GM20000 (cell line): ENCODE measurements at regions not wholly inside any gene's neighbourhood (a gene's known extent, or its start where the extent isn't known, plus 50 kb on each side); places are given as distances from the start of the nearest gene placed in this dataset.

Experiments used
- DNase-seq: peaks from one replicate; pipeline ENCODE4 v3.0.0; 2012; ENCODE audit warnings: low spot score
- CTCF ChIP-seq: IDR thresholded peaks from 2 replicates; pipeline ENCODE4 v1.5.1; 2012; ENCODE audit warnings: mild to moderate bottlenecking, control low read depth; ENCODE audit errors: extremely low read depth, missing control alignments

- TF ChIP-seq CTCF = no peak
- no peak for DNase-seq
These were observed 186.3 kb upstream of the TENM3 start for GRCh38 chr4:182056866-182057265.

GRCh38 chr4:182062458-182062857 lies 180.7 kb upstream of the TENM3 start:
- no peak for DNase-seq
- TF ChIP-seq CTCF = no peak

GRCh38 chr4:182062936-182063335 lies 180.3 kb upstream of the TENM3 start:
- TF ChIP-seq CTCF = no peak
- no peak for DNase-seq

- no peak for DNase-seq
- no peak for TF ChIP-seq CTCF
These were observed 179.6 kb upstream of the TENM3 start for GRCh38 chr4:182063651-182064050.

GRCh38 chr4:182065255-182065654 lies 177.9 kb upstream of the TENM3 start:
- no peak for TF ChIP-seq CTCF
- DNase-seq = no peak

- DNase-seq = no peak
- TF ChIP-seq CTCF = no peak
These were observed 177.2 kb upstream of the TENM3 start for GRCh38 chr4:182066037-182066436.

- TF ChIP-seq CTCF = no peak
- DNase-seq = no peak
These were observed 175.4 kb upstream of the TENM3 start for GRCh38 chr4:182067828-182068227.
